NCI-H187 (cell line): ENCODE measurements at regions not wholly inside any gene's neighbourhood (a gene's known extent, or its start where the extent isn't known, plus 50 kb on each side); places are given as distances from the start of the nearest gene placed in this dataset.
"Not testable (repeated sequence)": the region's sequence is repeated elsewhere in the genome, so short reads cannot be mapped to it uniquely, and the experiment has no call there.

ENCODE experiments used
- DNase-seq, 2 experiments: peaks; one replicate each; lab custom pipeline; 2025; lab: John Stamatoyannopoulos, UW

- DNase-seq: no peak
Measured at GRCh38 chrX:5295004-5295403, 933.7 kb downstream of the NLGN4X start.

GRCh38 chrX:5290635-5291034, 938.0 kb downstream of the NLGN4X start:
- DNase-seq: no peak

GRCh38 chrX:5289949-5290348, 938.7 kb downstream of the NLGN4X start:
- not testable (repeated sequence) for DNase-seq

DNA sequence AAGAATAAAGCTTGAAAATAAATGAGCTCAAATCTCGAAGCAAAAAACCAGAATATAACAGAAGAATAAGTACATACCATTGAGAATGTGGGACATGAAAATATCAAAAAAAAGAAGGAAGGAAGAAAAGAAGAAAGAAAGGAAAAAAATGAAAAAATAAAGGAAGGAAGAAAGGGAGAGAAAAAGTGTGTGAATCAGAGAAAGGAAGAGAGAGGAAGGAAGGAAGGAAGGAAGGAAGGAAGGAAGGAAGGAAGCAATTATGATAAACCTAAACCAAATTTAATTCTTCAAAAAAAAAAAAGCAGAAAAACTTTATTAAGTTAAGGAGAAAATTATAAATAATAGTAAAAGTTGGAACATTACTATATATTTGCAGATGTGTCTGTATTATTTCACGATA, 949.8 kb downstream of the NLGN4X start:
- no peak for DNase-seq

DNA sequence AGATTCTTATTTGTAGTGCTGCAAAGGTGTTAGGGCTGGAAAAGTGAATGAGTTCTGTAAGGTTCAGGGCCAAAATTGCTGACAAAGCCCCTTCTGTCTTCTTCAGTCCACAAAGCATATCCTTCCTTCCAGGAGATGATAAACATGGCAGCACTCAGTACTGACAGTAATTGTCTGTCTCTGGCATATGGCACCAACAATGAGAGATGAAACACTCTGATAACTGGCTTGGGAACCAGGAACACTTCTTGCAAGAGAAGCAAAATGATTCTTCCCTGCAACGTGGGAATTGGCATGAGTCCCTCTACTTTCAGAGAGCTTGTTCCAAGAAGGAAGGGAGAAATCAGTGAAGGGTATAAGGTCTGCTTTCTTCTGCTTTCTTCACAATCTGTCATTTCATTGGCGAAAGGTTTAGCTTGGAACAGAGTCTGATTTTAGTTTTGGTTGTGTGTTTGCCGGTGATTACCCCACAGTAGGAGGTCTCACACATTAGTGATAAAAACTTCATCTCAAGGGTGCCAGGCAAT, 963.3 kb downstream of the NLGN4X start:
- no peak for DNase-seq

GRCh38 chrX:5250106-5250505, 978.6 kb downstream of the NLGN4X start:
- DNase-seq: no peak

- no peak for DNase-seq
Measured at GRCh38 chrX:5242091-5242790, 986.4 kb downstream of the NLGN4X start.

GRCh38 chrX:5236749-5237148, 991.9 kb downstream of the NLGN4X start:
- DNase-seq: no peak

- DNase-seq: no peak
Measured at GRCh38 chrX:5236096-5236495, 992.6 kb downstream of the NLGN4X start.

GRCh38 chrX:5233830-5234229, 994.8 kb downstream of the NLGN4X start:
- no peak for DNase-seq

GRCh38 chrX:5220421-5220820, 1008.2 kb downstream of the NLGN4X start:
- DNase-seq: no peak

- DNase-seq: no peak
Measured at GRCh38 chrX:5194806-5195205, 1033.9 kb downstream of the NLGN4X start.

DNA sequence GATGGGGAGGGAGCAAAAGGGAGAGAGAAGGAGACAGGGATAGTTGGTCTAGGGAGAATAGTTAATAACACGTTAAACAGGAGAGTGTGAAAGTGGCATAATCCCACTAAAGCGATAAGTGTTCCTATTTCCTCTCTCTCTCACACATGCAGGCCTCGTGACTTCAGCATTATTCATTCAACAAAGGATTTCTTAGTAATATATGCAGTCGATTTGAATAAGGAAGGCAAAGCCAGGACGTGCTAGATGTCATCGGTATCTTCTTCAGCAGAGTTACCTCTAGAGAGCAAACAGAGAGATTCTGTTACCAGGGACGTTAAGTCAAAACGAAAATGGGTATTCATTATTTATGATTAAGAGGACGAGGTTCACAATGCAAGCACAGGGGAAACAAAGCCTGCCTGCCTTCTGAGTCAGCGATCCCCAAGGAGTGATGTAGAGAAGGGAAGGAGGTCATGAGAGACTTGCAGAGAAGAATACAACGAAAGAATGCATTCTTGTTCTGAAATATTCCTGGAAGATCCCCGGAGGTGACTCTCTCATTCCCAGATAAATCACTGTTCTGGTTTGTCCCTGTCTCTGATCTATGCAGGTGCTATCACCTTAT, 1048.4 kb downstream of the NLGN4X start:
- no peak for DNase-seq

GRCh38 chrX:5176766-5177165, 1051.9 kb downstream of the NLGN4X start:
- no peak for DNase-seq

DNA sequence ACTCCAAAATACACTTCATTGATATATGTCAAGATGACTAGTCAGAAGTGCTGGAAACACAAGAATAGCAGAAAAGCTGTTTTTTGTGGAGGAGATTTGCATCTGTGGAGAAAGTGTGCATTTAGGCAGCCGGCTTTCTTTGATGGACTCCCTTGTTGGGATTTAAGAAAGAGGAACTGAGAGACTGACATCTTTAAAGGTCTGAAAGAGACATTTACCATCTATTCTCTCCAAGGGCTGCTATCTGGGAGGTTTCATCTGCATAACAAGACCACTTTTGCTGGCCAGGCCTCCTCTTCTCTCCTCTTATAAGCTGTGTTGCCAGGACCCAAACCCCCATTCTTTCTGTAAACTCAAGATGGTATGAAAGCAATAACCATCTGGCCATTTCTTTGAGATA, 1065.0 kb downstream of the NLGN4X start:
- no peak for DNase-seq

DNA sequence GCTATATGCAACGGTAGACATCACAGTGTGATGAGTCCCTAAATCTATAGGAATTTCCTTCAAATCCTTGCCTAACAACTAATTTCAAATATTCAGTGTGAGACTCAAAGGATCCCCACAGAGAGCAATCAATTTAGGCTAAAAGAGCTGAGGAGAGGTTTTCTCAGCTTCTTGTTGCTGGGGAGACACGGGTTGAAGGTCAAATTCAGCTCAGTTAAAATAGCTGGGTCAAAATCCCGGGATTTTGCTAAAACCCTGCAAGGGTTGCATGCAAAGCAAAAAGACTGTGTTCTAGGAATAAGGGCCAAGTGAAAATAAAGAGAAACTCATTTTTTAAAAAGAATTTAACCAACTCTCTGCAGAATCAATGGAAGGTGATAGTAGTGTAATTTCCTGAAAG, 1073.4 kb downstream of the NLGN4X start:
- DNase-seq: no peak

DNA sequence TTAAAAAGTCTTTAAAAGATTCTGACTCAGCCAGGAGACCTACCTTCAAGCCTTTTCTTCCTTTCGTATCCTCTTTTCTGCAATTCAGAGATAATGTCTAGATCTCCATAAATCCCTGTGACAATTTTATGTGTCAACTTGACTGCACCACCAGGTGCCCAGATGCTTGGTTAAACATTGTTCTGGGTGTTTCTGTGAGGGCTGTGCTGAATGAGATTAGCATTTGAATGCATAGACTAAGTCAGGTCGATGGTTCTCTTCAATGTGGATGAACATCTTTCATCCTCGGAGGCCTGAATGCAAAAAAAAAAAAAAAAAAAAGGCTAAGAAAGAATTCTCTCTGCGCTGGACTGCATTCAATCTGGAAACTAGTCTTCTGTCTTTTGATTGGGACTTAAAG, 1082.7 kb downstream of the NLGN4X start:
- no peak for DNase-seq

GRCh38 chrX:5142644-5143043, 1086.0 kb downstream of the NLGN4X start:
- no peak for DNase-seq

- DNase-seq: no peak
Measured at GRCh38 chrX:5122181-5122678, 1106.4 kb downstream of the NLGN4X start.

- no peak for DNase-seq
Measured at GRCh38 chrX:5117816-5118215, 1110.9 kb downstream of the NLGN4X start.

GRCh38 chrX:5113128-5113527, 1115.5 kb downstream of the NLGN4X start:
- DNase-seq: no peak

- no peak for DNase-seq
Measured at GRCh38 chrX:5100004-5100403, 1128.7 kb downstream of the NLGN4X start.

GRCh38 chrX:5086388-5086787, 1142.3 kb downstream of the NLGN4X start:
- no peak for DNase-seq

DNA sequence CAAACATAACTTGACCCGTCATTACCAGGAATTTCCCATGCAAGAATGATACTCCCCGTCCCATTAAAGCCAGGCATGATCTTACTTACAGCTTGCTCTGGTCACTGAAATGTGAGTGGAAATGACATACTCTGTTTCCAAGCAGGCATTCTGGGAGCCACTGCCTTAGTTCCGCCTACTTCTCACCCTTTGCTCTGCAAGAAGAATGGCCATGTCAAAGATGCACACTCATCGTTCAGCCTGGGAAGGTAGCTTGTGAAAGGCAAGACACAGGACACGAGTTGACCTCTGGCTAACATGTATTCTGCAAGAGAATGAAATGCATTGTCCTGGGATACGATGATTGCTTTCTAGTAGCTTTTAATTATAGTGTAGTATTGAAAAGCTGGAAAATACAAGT, 1144.4 kb downstream of the NLGN4X start:
- no peak for DNase-seq
